GM21717 (cell line): ENCODE measurements at regions not wholly inside any gene's neighbourhood (a gene's known extent, or its start where the extent isn't known, plus 50 kb on each side); places are given as distances from the start of the nearest gene placed in this dataset.
A peak's percentile ranks its signal among the peaks of the same experiment; 100 is the strongest.

ENCODE experiments used
- ATAC-seq: cut with Tn5 transposase; IDR thresholded peaks from one replicate; pipeline ENCODE4 v1.9.1; 2021; ENCODE audit warnings: mild to moderate bottlenecking, moderate library complexity; ENCODE audit not compliant: unreplicated experiment

DNA sequence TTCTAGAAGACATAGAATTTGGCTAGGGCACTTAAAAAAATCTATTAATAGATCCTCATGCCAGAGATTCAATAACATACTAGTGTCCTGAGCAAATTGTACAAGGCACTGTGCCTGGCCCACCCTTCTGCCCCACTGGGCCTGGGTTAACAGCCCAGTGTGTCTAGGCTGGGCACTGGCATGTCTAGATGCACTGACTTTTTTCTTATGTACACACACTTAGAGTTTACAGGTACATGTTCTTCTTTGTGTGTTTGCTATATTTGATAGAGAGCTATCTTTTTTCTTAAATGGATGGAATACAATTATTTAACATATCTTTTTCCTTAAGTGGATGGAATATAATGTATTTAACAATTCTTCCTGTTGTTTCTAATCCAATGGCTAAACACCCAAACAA, 241.5 kb downstream of the AUH start:
- no peak for ATAC-seq

DNA sequence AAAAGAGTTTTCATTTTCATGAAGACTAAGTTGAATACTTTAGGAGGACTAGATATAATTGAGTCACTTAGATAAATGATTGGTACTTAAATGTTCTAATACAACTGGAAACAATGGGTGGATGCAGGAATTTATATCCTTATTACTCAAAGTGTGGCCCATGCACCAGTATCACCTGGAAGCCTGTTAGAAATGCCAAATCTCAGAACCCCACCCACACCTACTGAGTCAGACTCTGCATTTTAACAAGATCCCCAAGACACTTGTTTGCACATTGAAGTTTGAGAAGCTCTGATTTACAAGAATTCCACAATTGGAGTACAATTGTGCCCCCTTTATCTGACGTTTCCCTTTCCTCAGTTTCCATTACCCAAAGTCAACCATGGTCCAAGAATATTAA, 239.0 kb downstream of the AUH start:
- no peak for ATAC-seq

DNA sequence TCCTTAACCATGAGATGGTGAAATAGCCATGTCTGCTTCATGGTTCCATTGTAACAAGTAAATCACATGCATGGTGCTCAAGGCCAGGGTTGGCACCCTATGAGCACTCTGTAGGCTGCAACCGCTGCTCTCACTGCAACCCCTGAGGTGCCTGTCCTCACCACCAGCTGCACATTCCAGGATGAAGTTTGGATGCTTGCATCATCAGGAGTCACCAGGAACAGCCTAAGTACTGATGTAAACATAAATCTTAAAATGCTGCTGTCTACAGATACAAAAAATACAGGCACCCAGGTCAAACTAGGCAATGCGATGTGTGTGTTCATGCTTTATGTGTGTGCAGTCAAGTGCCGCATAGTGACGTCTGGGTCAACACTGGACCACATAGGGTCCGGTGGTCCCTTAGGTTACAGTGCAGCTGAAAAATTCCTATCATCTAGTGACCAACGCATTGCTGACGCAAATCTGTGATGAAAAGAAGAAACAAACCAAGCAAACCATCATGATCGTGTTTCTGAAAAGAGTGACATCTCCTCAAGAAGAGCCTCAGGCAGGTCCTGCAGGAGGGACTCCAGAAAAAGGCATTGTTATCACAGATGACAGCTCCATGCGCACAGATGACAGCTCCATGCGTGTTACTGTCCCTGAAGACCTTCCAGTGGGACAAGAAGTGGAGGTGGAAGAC, 234.8 kb downstream of the AUH start:
- ATAC-seq, result no peak

DNA sequence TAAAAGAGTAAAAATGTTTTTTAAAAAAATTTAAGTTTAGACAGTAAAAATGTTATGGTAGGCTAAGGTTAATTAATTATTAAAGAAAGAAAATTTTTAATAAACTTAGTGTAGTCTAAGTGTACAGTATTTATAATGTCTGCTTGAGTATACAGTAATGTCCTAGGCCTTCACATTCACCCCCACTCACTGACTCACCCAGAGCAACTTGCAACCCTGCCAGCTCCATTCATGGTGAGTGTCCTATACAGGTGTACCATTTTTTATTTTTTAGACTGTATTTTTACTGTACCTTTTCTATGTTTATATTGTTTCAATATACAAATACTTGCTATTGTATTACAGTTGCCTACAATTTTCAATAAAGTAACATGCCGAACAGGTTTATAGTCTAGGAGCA, 234.1 kb downstream of the AUH start:
- ATAC-seq, result no peak

DNA sequence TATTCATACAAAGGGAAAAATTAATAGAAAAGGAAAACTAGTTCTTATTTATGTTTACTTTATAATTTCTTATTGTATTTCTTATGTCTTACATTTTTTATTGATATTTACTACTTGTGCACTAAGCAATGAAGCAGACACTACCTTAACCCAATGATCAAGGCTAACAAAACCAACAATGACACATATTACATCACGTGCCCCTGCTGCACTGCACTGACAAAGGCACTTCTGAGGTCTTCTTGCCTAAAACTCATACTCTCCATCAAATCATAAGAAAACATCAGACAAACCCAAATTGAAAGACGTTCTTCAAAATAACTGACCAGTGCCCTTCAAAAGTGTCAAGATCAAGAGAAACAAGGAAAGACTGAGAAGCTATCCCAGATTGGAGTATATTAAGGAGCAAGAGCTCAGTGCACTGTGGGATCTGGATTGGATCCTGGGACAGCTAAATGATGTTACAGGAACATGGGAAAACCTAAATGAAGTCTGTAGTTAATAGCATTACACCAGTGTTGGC, 230.9 kb downstream of the AUH start:
- ATAC-seq, result no peak

DNA sequence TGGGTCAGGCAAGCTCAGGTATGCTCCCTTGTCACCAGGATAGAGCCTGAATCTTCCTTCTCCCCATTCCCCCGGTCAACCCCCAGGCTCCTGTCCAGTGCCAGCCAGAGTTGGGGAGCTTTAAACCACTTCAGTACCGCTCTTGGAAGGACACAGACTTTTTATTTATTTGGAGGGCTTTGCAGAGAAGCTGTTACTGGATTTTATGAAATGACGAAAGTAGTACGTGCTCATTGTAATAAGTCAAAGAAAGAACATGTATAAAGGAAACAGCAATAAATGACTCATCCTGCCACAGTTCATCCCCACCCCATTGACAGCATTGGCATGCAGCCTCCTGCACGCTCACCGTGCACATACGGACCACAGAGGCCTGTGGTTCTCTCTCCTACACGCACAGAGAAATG, 230.3 kb downstream of the AUH start:
- ATAC-seq, result no peak

DNA sequence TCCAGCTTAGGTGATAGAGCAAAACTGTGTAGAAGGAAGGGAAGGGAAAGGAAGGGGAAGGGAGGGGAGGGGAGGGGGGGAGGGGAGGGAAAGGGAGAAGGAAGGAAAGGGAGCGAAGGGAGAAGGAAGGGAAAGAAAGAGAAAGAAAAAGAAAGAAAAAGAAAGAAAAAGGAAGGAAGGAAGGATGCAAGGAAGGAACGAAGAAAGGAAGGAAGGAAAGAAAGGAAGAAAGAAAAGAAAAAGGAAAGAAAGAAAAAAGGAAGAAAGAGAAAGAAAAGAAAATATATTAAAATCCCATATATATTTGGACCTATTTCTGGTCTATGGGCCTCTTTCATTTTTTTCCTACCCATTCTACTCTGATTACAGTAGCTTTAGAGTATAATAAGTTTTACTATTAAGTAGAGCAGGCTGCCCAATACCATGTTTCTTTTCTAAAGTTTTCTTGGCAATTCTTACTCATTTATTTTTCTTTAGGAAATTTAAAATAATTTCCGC, 229.1 kb downstream of the AUH start:
- no peak for ATAC-seq

DNA sequence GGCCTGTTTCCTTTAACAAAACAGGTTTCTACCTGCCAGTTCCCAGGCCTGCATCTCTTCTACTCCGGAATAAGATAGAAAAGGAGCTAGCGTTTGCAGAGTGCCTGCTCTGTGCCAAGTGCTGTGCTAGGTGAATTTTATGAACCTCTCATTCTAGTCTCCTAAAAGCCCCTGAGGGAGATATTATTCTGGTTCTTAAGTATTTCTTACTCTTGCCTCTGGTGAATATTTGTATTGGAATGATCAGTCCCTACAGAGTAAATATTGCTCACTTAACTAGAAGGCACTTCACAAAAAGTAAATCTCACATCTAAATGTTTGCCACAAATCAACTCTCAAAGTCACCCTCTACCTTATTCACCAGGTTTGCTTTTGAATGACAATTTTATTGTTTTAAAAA, 227.1 kb downstream of the AUH start:
- no peak for ATAC-seq

DNA sequence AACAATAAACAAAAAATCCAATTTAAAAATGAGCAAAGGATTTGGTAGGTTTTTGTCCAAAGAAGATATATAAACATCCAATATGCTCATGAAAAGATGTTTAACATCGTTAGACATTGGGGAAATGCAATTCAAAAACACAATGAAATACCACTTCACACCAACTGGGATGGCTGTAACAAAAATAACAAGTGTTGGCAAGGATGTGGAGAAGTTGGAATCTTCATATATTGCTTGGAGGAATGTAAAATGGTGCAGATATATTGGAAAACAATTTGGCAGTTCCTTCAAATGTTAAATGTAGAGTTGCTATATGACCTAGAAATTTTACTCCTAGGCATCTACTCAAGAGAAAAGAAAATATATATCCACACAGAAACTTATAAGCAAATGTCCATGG, 224.3 kb downstream of the AUH start:
- no peak for ATAC-seq

DNA sequence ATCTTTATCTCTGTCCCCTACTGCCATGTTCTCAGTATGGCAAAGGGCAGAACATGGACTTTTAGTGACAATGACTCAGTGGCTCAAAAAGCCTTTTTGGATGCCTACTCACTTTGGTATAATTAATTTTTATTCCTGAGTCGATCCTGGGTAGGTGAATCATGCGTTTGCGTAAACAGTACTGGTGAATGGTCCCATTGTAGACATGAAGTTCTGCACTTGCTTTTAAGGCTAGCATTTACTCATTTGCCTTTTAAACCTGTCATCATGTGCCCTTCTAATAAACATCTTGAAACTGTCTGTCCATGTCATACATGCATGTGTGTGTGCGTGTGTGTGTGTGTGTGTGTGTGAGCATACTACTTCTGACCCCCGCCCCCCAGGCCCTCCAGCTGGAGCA, 223.0 kb downstream of the AUH start:
- ATAC-seq, result no peak

DNA sequence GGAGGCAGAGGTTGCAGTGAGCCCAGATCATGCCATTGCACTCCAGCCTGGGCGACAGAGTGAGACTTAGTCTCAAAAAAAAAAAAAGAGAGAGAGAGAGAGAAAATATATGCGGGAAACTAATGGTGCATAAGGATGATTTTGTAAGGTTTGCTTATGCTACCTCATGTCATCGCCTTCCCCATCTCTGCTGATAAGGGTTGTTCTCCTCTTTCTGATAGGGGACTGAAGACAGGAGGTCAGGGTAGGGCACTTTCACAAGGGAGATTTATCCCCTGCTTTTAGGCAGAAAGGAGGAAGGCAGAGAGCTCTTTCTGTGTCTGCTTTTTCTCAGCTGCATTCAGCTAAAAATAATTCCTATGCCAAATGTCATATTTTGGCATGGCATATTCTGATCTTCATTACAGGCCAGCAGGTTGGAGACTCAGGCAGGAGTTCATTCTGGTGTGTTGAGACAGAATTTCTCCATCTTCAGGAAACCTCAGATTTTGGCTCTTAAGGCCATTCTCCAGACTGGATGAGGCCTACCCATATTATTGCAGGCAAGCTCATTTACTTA, 220.2 kb downstream of the AUH start:
- ATAC-seq, result no peak

DNA sequence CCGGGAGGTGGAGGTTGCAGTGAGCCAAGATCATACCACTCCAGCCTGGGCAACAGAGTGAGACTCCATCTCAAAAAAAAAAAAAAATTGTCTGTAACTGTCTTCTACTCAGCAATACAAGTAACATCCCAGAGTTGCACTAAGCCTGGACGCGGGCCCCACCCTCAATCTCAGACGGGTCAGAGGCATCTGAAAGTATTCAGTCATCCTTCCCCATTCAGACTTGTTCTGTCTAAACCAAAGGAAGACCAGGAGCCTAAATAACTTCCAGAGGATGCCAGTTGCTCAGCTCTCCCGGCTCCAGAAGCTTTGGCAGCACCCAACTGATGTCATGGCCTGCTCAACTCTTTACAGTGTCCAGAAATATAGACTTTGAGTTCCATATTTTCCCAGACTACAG, 218.6 kb downstream of the AUH start:
- no peak for ATAC-seq

DNA sequence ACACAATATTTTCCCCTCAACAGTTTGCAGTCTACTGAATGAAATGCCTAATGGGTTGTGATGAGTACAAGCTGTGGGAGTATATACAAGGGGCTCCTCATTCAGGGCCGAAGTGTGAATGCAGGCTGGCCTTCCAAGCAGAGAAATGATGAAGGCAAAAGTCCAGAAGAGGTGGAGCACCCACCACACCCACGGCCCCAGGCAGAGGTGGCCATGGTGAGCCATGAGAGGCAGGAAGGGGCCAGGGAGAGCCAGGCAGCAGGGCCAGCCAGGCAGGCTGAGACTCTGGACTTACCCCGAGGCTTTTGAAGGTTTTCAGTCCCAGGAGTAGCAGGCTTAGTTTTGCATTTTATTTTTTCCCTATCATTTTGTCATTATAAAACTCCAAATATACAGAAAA, 218.1 kb downstream of the AUH start:
- no peak for ATAC-seq

DNA sequence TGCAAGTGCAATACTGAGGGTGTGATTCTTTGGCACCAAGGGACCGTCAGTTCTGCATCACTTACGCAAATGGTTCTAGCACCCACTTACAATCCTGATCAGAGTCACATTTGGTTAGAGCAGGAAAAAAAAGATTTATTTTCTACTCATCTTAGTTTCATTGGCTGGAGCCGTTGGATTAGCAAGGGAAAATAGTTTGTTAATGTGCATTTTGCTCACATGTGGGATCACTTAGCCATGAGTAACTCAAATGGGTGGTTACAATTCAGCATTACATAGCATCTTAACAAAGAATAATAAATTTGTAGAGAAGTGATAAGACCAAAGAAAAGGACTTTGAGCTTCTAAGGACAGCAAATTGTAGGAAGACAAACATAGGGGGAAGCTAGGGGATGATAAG, 216.9 kb downstream of the AUH start:
- ATAC-seq, result no peak

DNA sequence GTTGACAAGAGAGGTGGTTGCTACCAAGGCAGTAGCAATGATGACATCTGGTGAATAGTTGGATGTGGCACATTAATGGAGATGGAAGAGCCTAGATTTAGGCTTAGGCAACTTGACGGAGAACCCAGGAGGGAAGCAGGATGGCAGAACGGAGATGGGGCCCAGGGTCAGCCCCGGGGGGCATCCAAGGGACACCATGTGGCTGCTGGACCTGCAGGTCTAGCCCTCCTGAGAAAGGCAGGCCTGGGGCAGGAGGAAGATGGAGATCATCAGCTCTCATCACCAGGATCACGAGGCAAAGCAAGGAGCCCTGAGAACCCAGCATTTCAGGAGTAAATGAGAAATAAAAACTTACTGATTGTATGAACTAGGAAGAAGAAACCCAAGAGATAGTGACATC, 216.2 kb downstream of the AUH start:
- no peak for ATAC-seq

DNA sequence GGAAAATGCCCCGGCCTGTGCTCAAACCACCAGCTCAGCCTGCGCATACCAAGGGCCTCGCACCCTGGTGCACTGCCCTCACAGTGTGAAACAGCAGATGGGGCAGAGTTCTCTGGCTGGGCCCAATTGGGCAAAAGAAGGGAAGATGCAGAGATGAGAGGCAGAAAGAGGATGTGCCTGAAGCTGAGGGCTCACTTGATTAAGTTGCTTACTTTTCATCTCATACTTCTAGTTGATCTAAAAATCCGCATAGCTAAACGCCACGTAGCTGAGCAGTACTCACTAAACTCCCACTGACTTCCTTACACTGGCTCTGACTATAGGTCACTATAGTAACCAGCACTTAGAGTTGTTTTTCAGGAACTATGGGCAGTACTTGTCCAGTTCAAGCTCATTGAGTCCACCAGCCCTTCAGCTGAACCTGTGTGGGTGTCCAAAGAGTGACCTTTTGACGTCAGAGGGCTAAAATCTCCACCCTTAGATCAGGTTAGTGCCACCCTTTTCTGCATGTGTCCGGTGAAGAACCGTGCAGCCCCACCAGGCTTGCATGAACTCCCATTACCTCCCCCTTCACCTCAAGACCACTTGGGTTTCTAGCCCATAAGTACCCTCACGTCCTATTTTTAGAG, 215.2 kb downstream of the AUH start:
- ATAC-seq, result no peak

DNA sequence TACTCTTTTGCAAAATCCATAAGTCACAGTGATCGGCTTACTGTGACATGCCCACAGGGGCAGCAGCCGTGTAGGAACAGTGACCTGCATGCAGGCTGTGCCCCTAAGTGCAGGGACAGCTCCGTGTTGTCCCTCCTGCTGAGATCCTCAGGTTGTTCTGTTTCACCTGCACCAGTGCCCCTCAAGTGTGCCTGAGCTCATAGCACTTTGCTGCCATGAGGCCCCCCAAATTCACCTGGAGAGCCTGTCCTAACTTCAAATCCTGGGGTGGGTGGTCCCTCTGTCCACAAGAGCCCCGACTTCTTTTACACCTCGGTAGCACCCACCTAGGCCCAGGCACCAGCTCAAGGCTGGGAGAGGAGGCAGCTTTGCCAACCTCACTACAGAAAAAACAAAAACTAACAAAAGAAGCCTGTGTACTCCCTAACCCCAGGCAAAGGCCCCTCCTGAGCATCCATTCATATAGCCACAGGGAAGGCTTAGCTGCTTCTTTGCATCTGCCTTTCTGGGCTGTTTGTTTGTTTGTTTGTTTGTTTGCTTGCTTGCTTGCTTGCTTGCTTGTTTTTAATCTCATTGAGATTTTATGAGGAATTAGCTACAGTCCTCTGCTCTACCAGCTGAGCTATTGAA, 214.5 kb downstream of the AUH start:
- ATAC-seq, result no peak

DNA sequence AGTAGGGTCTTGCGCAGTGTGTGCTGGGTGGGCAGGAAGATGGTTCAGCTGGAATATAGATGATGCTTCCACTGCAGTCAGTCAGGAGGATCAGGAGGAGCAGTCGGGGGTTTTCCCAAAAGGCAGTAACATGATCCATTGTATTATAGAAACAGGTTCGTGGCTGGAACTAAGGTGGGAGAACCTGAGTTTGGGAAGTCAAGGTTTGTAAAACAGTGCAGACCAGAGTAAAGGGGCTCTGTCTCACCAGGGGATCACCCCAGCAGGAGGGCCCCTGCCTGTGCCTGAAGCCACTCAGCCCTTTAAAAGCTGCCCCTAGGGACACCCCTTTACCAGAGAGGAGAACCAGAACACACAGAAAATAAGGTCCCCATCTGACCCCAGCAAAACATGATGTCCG, 213.4 kb downstream of the AUH start:
- no peak for ATAC-seq

DNA sequence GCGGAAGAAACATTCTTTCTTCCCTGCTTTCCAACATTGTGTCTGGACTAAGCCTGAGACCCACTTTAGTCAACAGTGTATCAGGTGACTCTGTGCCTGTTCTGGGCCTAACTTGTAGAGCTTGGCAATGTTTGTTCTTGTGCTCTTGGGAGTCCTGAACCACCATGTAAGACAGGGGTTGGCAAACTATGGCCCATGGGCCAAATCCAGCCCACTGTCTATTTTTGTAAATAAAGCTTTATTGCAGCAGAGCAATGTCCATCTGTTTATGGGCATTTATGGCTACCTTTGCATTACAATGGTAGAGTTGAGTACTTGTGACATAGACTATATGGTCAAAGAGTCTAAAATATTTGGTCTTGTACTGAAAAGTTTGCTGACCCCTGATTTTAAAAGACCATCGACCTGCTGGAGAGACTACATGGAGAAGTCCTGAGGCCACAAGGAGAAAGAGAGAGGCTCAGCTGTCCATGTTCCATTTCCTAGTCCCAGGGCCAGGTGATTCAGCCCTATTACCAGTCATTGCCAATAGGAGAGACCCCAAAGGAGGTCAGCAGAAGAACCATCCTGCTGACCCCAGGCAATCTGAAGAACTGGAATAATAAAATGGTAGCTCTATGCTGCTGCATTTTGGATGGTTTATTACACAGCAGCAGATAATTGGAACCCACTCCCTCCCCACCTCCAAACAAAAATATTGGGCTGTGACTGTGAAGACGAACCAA, 211.3 kb downstream of the AUH start:
- ATAC-seq, result no peak

DNA sequence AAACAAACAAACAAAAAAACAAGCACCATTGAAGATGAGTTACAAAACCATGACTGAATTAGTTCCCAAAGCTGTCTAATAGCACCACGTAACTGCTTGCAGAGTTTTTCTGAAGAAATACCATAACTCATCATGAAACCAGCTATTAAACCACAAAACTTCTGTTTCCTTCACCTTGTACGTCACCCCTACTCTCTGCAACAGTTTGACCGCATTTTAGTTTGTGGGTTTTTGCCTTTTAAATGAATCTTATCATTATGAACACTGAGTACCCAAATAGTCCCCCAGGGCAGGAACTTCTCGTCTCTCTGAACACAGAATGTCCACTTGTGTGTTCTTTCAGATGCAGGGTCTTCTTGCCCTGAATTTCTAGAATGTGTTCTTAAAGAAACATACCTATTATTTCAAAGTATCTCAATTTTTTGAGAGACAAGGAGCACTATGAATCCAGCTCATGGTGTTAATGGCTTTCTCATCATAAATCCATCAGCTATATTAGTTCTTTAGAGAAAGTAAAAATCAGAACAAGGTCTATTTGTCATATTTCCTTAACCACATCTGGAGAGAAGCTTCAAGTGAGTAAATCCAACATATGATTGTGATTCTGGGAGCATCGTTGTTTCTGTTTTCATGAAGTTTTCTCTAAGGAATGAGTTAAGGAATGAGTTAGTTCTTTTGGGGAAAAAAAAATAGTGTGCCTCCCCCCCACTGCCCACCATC, 210.6 kb downstream of the AUH start:
- ATAC-seq, result peak; percentile 64

DNA sequence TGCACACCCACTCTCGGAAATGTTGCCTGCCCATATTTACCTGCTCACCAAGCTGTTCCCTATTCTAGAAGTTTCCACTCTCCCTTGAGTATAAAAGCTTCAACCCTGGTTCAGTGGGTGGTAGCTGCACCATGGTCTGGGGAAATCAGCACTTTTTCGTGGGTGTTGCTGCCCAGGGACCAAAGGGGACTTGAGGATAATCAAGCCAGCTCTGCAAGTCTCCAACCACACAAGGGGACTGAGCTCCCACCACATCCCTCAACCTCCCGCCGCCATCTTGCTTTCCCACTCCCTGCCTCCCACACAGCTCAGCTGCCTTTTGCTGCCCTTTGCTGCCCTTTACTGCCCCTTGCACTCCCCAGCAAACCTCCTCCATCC, 210.0 kb downstream of the AUH start:
- ATAC-seq, result no peak
